ENCODE measurements at regions not wholly inside any gene's neighbourhood (a gene's known extent, or its start where the extent isn't known, plus 50 kb on each side); places are given as distances from the start of the nearest gene placed in this dataset.

GRCh38 chr6:168979254-168979653 lies 274.4 kb downstream of the THBS2 start:
- no peaks in the 10 kb centered on the region for H3K36me3 ChIP-seq

GRCh38 chr6:168972128-168972527 lies 281.5 kb downstream of the THBS2 start:
- Histone ChIP-seq H3K36me3 (no peaks in the 10 kb centered on the region), H3K27ac (no peak overlapping the region)
- no peak for TF ChIP-seq CTCF (IDR thresholded peaks at IDR 0.05)

More at GRCh38 chr6:168979254-168979653, 274.4 kb downstream of the THBS2 start:
- Histone ChIP-seq H3K4me3 (ENCODE audit: low read depth in 1 of 2, low read length in 1 of 2) (no peak overlapping the region), H3K4me1 (ENCODE audit: control insufficient read depth in 1 of 2, insufficient read depth in 1 of 2, low read depth in 1 of 2, low read length in 1 of 2) (no peaks in the 10 kb centered on the region), H3K27ac (no peak overlapping the region), H3K27me3 (no peaks in the 10 kb centered on the region), H3K9me3 (no peaks in the 10 kb centered on the region)
- no peak for TF ChIP-seq CTCF (IDR thresholded peaks at IDR 0.05)

GRCh38 chr6:168971549-168971948 lies 282.1 kb downstream of the THBS2 start:
- TF ChIP-seq CTCF (IDR thresholded peaks at IDR 0.05): no peak
- H3K4me3 ChIP-seq (ENCODE audit: low read depth in 1 of 2, low read length in 1 of 2): no peak overlapping the region
- no peaks in the 10 kb centered on the region for H3K4me1 ChIP-seq (ENCODE audit: control insufficient read depth in 1 of 2, insufficient read depth in 1 of 2, low read depth in 1 of 2, low read length in 1 of 2)
- no peaks in the 10 kb centered on the region for H3K9me3 ChIP-seq
- H3K27me3 ChIP-seq: no peaks in the 10 kb centered on the region
- H3K36me3 ChIP-seq: no peaks in the 10 kb centered on the region
- no peak overlapping the region for H3K27ac ChIP-seq

More at GRCh38 chr6:168972128-168972527, 281.5 kb downstream of the THBS2 start:
- no peaks in the 10 kb centered on the region for H3K4me1 ChIP-seq (ENCODE audit: control insufficient read depth in 1 of 2, insufficient read depth in 1 of 2, low read depth in 1 of 2, low read length in 1 of 2)
- H3K9me3 ChIP-seq: no peaks in the 10 kb centered on the region
- H3K4me3 ChIP-seq (ENCODE audit: low read depth in 1 of 2, low read length in 1 of 2): no peak overlapping the region
- no peaks in the 10 kb centered on the region for H3K27me3 ChIP-seq

- Histone ChIP-seq H3K36me3 (no peaks in the 10 kb centered on the region), H3K9me3 (no peaks in the 10 kb centered on the region), H3K4me1 (ENCODE audit: control insufficient read depth in 1 of 2, insufficient read depth in 1 of 2, low read depth in 1 of 2, low read length in 1 of 2) (no peaks in the 10 kb centered on the region), H3K27ac (no peak overlapping the region), H3K27me3 (no peaks in the 10 kb centered on the region), H3K4me3 (ENCODE audit: low read depth in 1 of 2, low read length in 1 of 2) (no peak overlapping the region)
- TF ChIP-seq CTCF (IDR thresholded peaks at IDR 0.05): no peak
Observed at GRCh38 chr6:168968801-168969200, 284.8 kb downstream of the THBS2 start.

- Histone ChIP-seq H3K36me3 (no peaks in the 10 kb centered on the region), H3K9me3 (no peaks in the 10 kb centered on the region), H3K27ac (no peak overlapping the region), H3K27me3 (no peaks in the 10 kb centered on the region), H3K4me1 (ENCODE audit: control insufficient read depth in 1 of 2, insufficient read depth in 1 of 2, low read depth in 1 of 2, low read length in 1 of 2) (no peaks in the 10 kb centered on the region), H3K4me3 (ENCODE audit: low read depth in 1 of 2, low read length in 1 of 2) (no peak overlapping the region)
- no peak for TF ChIP-seq CTCF (IDR thresholded peaks at IDR 0.05)
Observed at GRCh38 chr6:168968228-168968627, 285.4 kb downstream of the THBS2 start.

Data from neutrophil (primary cell).